ENCODE measurements at regions not wholly inside any gene's neighbourhood (a gene's known extent, or its start where the extent isn't known, plus 50 kb on each side); places are given as distances from the start of the nearest gene placed in this dataset.

GRCh38 chr6:165939047-165939446 is 228.6 kb downstream of the TBXT start:
- ATAC-seq (replicated peaks in 1 of 2) (no peak), DNase-seq (no peak)
- no peaks in the 10 kb centered on the region for H3K9me3 Mint-ChIP-seq
- no peaks in the 10 kb centered on the region for H3K36me3 Mint-ChIP-seq (ENCODE audit: insufficient read depth in 2 of 2)
- H3K4me3 Mint-ChIP-seq, result no peak overlapping the region
- no peaks in the 10 kb centered on the region for H3K4me1 Mint-ChIP-seq (ENCODE audit: low read depth)
- no peaks in the 10 kb centered on the region for H3K27me3 Mint-ChIP-seq (ENCODE audit: low read depth)
- no peak overlapping the region for H3K27ac Mint-ChIP-seq

GRCh38 chr6:165937564-165938358 is 229.9 kb downstream of the TBXT start:
- no peak for DNase-seq
- Mint-ChIP-seq H3K36me3 (ENCODE audit: insufficient read depth in 2 of 2) (no peaks in the 10 kb centered on the region), H3K27ac (no peak overlapping the region), H3K9me3 (no peaks in the 10 kb centered on the region), H3K27me3 (ENCODE audit: low read depth) (no peaks in the 10 kb centered on the region), H3K4me3 (no peak overlapping the region), H3K4me1 (ENCODE audit: low read depth) (no peaks in the 10 kb centered on the region)
- no peak for ATAC-seq (replicated peaks in 1 of 2)

GRCh38 chr6:165936660-165937059 is 231.0 kb downstream of the TBXT start:
- Mint-ChIP-seq H3K4me1 (ENCODE audit: low read depth) (no peaks in the 10 kb centered on the region), H3K9me3 (no peaks in the 10 kb centered on the region), H3K27me3 (ENCODE audit: low read depth) (no peaks in the 10 kb centered on the region), H3K36me3 (ENCODE audit: insufficient read depth in 2 of 2) (no peaks in the 10 kb centered on the region), H3K4me3 (no peak overlapping the region), H3K27ac (no peak overlapping the region)
- DNase-seq (no peak), ATAC-seq (replicated peaks in 1 of 2) (no peak)

GRCh38 chr6:165936096-165936495 is 231.6 kb downstream of the TBXT start:
- H3K27me3 Mint-ChIP-seq (ENCODE audit: low read depth), result no peaks in the 10 kb centered on the region
- H3K36me3 Mint-ChIP-seq (ENCODE audit: insufficient read depth in 2 of 2), result no peaks in the 10 kb centered on the region
- no peak overlapping the region for H3K27ac Mint-ChIP-seq
- ATAC-seq (replicated peaks in 1 of 2) (no peak), DNase-seq (no peak)
- H3K9me3 Mint-ChIP-seq, result no peaks in the 10 kb centered on the region
- H3K4me3 Mint-ChIP-seq, result no peak overlapping the region
- no peaks in the 10 kb centered on the region for H3K4me1 Mint-ChIP-seq (ENCODE audit: low read depth)

GRCh38 chr6:165931675-165932074 is 236.0 kb downstream of the TBXT start:
- no peak overlapping the region for H3K27ac Mint-ChIP-seq
- no peaks in the 10 kb centered on the region for H3K4me1 Mint-ChIP-seq (ENCODE audit: low read depth)
- H3K27me3 Mint-ChIP-seq (ENCODE audit: low read depth), result no peaks in the 10 kb centered on the region
- no peak for ATAC-seq (replicated peaks in 1 of 2)
- H3K36me3 Mint-ChIP-seq (ENCODE audit: insufficient read depth in 2 of 2), result no peaks in the 10 kb centered on the region
- no peaks in the 10 kb centered on the region for H3K9me3 Mint-ChIP-seq
- DNase-seq, result no peak
- H3K4me3 Mint-ChIP-seq, result no peak overlapping the region

GRCh38 chr6:165930668-165931214 is 236.9 kb downstream of the TBXT start:
- Mint-ChIP-seq H3K9me3 (no peaks in the 10 kb centered on the region), H3K27ac (no peak overlapping the region), H3K4me1 (ENCODE audit: low read depth) (no peaks in the 10 kb centered on the region), H3K4me3 (no peak overlapping the region), H3K36me3 (ENCODE audit: insufficient read depth in 2 of 2) (no peaks in the 10 kb centered on the region), H3K27me3 (ENCODE audit: low read depth) (no peaks in the 10 kb centered on the region)
- ATAC-seq (replicated peaks in 1 of 2), result no peak
- no peak for DNase-seq

- no peak for DNase-seq
- Mint-ChIP-seq H3K4me3 (no peak overlapping the region), H3K27ac (no peak overlapping the region), H3K9me3 (no peaks in the 10 kb centered on the region), H3K36me3 (ENCODE audit: insufficient read depth in 2 of 2) (no peaks in the 10 kb centered on the region), H3K4me1 (ENCODE audit: low read depth) (no peaks in the 10 kb centered on the region), H3K27me3 (ENCODE audit: low read depth) (peaks cover 3% of the 10 kb centered on the region)
- no peak for ATAC-seq (replicated peaks in 1 of 2)
These were observed 238.0 kb downstream of the TBXT start for GRCh38 chr6:165929607-165930006.

- Mint-ChIP-seq H3K27ac (no peak overlapping the region), H3K4me1 (ENCODE audit: low read depth) (no peaks in the 10 kb centered on the region), H3K27me3 (ENCODE audit: low read depth) (peaks cover 9% of the 10 kb centered on the region), H3K36me3 (ENCODE audit: insufficient read depth in 2 of 2) (no peaks in the 10 kb centered on the region), H3K4me3 (no peak overlapping the region), H3K9me3 (peaks cover 0 to 6% of the 10 kb centered on the region in 2 donors)
- DNase-seq, result no peak
- ATAC-seq (replicated peaks in 1 of 2), result no peak
These were observed 241.3 kb downstream of the TBXT start for GRCh38 chr6:165926378-165926777.

- H3K27ac Mint-ChIP-seq, result no peak overlapping the region
- H3K4me1 Mint-ChIP-seq (ENCODE audit: low read depth), result no peaks in the 10 kb centered on the region
- H3K27me3 Mint-ChIP-seq (ENCODE audit: low read depth), result peaks cover 11% of the 10 kb centered on the region
- no peak for ATAC-seq (replicated peaks in 1 of 2)
- H3K36me3 Mint-ChIP-seq (ENCODE audit: insufficient read depth in 2 of 2), result no peaks in the 10 kb centered on the region
- DNase-seq, result no peak
- H3K9me3 Mint-ChIP-seq, result peaks cover 0 to 6% of the 10 kb centered on the region in 2 donors
- H3K4me3 Mint-ChIP-seq, result no peak overlapping the region
These were observed 242.0 kb downstream of the TBXT start for GRCh38 chr6:165925474-165926156.

- Mint-ChIP-seq H3K36me3 (ENCODE audit: insufficient read depth in 2 of 2) (no peaks in the 10 kb centered on the region), H3K4me3 (no peak overlapping the region), H3K4me1 (ENCODE audit: low read depth) (no peaks in the 10 kb centered on the region), H3K27me3 (ENCODE audit: low read depth) (peaks cover 15% of the 10 kb centered on the region), H3K27ac (no peak overlapping the region), H3K9me3 (peaks cover 0 to 6% of the 10 kb centered on the region in 2 donors)
- no peak for DNase-seq
- no peak for ATAC-seq (replicated peaks in 1 of 2)
These were observed 245.3 kb downstream of the TBXT start for GRCh38 chr6:165922309-165922794.

- no peak overlapping the region for H3K4me3 Mint-ChIP-seq
- peaks cover 0 to 6% of the 10 kb centered on the region in 2 donors for H3K9me3 Mint-ChIP-seq
These were observed 246.6 kb downstream of the TBXT start for GRCh38 chr6:165920896-165921671.

GRCh38 chr6:165917576-165917975 is 250.1 kb downstream of the TBXT start:
- H3K4me1 Mint-ChIP-seq (ENCODE audit: low read depth), result no peaks in the 10 kb centered on the region
- no peaks in the 10 kb centered on the region for H3K36me3 Mint-ChIP-seq (ENCODE audit: insufficient read depth in 2 of 2)
- H3K9me3 Mint-ChIP-seq, result no peaks in the 10 kb centered on the region
- DNase-seq (no peak), ATAC-seq (replicated peaks in 1 of 2) (no peak)
- H3K27me3 Mint-ChIP-seq (ENCODE audit: low read depth), result peaks cover 5% of the 10 kb centered on the region
- H3K27ac Mint-ChIP-seq, result no peak overlapping the region
- H3K4me3 Mint-ChIP-seq, result no peak overlapping the region

More at GRCh38 chr6:165920896-165921671, 246.6 kb downstream of the TBXT start:
- H3K4me1 Mint-ChIP-seq (ENCODE audit: low read depth), result no peaks in the 10 kb centered on the region
- H3K36me3 Mint-ChIP-seq (ENCODE audit: insufficient read depth in 2 of 2), result no peaks in the 10 kb centered on the region
- DNase-seq, result no peak
- ATAC-seq (replicated peaks in 1 of 2), result no peak
- H3K27me3 Mint-ChIP-seq (ENCODE audit: low read depth), result peaks cover 15% of the 10 kb centered on the region
- no peak overlapping the region for H3K27ac Mint-ChIP-seq
